ENCODE measurements at regions not wholly inside any gene's neighbourhood (a gene's known extent, or its start where the extent isn't known, plus 50 kb on each side); places are given as distances from the start of the nearest gene placed in this dataset.
"Not testable (repeated sequence)": the region's sequence is repeated elsewhere in the genome, so short reads cannot be mapped to it uniquely, and the experiment has no call there.

DNA sequence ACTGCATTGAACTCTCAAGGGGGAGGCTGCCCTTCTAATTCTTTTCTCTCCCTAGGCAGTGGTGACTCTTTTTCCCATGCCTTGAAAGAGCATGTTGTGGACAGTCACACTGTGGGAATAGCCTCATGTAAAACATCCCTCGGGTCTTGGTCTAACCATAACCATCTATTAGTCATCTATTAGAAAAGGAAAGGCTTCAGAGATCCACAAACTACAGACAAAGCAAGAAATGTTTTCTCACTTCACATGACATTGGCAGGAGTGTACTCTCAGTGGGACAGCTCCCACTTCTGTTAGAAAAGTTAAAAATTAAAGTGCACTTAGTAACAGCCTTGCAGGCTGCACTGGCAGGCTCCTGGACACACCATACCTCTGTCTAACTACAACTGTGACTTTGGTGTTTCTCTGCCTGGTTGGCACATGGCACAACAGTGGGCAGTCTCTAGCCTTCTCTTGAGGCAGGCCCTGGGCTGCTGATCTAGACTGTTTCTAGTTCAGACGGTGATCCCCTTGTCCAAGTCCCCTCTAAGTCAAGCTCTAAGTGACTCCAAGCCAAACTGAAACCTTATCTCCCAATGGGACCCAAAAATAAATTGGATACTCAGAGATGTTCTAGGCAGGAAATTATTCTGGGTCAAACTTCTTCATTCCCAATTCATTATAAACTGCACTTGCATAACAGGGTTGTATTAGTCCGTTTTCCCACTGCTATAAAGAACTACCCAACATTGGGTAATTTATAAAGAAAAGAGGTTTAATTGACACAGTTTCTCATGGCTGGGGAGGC, 57.9 kb upstream of the ITGB1 start:
- peak; percentile 42 for ATAC-seq
- no peak overlapping the region for H3K4me2 ChIP-seq (ENCODE audit: low read length)
- H3K27me3 ChIP-seq (ENCODE audit: low read length) = no peaks in the 10 kb centered on the region
- H3K9me2 ChIP-seq (replicated peaks; ENCODE audit: low read length) = no peaks in the 10 kb centered on the region
- no peak for TF ChIP-seq EZH2phosphoT487 (IDR thresholded peaks at IDR 0.05; ENCODE audit: borderline replicate concordance, low read length)
- TF ChIP-seq, protein P1, sequence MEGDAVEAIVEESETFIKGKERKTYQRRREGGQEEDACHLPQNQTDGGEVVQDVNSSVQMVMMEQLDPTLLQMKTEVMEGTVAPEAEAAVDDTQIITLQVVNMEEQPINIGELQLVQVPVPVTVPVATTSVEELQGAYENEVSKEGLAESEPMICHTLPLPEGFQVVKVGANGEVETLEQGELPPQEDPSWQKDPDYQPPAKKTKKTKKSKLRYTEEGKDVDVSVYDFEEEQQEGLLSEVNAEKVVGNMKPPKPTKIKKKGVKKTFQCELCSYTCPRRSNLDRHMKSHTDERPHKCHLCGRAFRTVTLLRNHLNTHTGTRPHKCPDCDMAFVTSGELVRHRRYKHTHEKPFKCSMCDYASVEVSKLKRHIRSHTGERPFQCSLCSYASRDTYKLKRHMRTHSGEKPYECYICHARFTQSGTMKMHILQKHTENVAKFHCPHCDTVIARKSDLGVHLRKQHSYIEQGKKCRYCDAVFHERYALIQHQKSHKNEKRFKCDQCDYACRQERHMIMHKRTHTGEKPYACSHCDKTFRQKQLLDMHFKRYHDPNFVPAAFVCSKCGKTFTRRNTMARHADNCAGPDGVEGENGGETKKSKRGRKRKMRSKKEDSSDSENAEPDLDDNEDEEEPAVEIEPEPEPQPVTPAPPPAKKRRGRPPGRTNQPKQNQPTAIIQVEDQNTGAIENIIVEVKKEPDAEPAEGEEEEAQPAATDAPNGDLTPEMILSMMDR (conservative IDR thresholded peaks at IDR 0.05; ENCODE audit: low read depth, low read length) = no peak
- TF ChIP-seq EZH2 (IDR thresholded peaks at IDR 0.05; ENCODE audit: low read length, unreplicated experiment) = no peak
- H4K20me1 ChIP-seq (ENCODE audit: low read length) = no peaks in the 10 kb centered on the region
- no peak overlapping the region for H3K4me3 ChIP-seq (ENCODE audit: low read length)
- H2AFZ ChIP-seq (ENCODE audit: low read length) = no peak overlapping the region
- H3K36me3 ChIP-seq (ENCODE audit: low read depth, low read length) = no peaks in the 10 kb centered on the region
- BruUV-seq (replicated peaks) = no TSS peak
- intact Hi-C loops (cut with micrococcal nuclease) = no loop called here
- DNase-seq = peak; percentile 44
- H3F3A ChIP-seq (ENCODE audit: low read length, unreplicated experiment) = peaks cover 4% of the 10 kb centered on the region
- H3K9ac ChIP-seq (ENCODE audit: low read length) = no peak overlapping the region
- ChIA-PET CTCF (no interaction called here), POLR2A (ENCODE audit: unreplicated experiment) (no interaction called here)
- peaks cover 5% of the 10 kb centered on the region for H3K4me1 ChIP-seq (ENCODE audit: insufficient read depth, low read length)
- no peaks in the 10 kb centered on the region for H3K9me3 ChIP-seq (ENCODE audit: low read length)
- no peaks in the 10 kb centered on the region for H3K79me2 ChIP-seq (ENCODE audit: low read length)
- no peak overlapping the region for H3K27ac ChIP-seq (ENCODE audit: low read length)

DNA sequence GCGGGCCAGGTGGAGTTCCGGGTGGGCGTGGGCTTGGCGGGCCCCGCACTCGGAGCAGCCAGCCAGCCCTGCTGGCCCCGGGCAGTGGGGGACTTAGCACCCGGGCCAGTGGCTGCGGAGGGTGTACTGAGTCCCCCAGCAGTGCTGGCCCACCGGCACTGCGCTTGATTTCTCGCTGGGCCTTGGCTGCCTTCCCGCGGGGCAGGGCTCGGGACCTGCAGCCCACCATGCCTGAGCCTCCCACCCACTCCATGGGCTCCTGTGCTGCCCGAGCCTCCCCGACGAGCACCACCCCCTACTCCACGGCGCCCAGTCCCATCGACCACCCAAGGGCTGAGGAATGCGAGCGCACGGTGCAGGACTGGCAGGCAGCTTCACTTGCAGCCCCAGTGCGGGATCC, 55.3 kb upstream of the ITGB1 start:
- H3K9me3 ChIP-seq (ENCODE audit: low read length); H2AFZ ChIP-seq (ENCODE audit: low read length); H3K9ac ChIP-seq (ENCODE audit: low read length); H3K4me2 ChIP-seq (ENCODE audit: low read length); intact Hi-C loops (cut with micrococcal nuclease); ATAC-seq; CTCF ChIA-PET; H3K27ac ChIP-seq (ENCODE audit: low read length); BruUV-seq (replicated peaks); H4K20me1 ChIP-seq (ENCODE audit: low read length); H3K36me3 ChIP-seq (ENCODE audit: low read depth, low read length); H3K79me2 ChIP-seq (ENCODE audit: low read length); DNase-seq; H3K4me3 ChIP-seq (ENCODE audit: low read length); H3K9me2 ChIP-seq (replicated peaks; ENCODE audit: low read length); H3K27me3 ChIP-seq (ENCODE audit: low read length); POLR2A ChIA-PET (ENCODE audit: unreplicated experiment): not testable (repeated sequence)
- H3F3A ChIP-seq (ENCODE audit: low read length, unreplicated experiment) = peaks cover 21% of the 10 kb centered on the region
- H3K4me1 ChIP-seq (ENCODE audit: insufficient read depth, low read length) = peaks cover 32% of the 10 kb centered on the region

DNA sequence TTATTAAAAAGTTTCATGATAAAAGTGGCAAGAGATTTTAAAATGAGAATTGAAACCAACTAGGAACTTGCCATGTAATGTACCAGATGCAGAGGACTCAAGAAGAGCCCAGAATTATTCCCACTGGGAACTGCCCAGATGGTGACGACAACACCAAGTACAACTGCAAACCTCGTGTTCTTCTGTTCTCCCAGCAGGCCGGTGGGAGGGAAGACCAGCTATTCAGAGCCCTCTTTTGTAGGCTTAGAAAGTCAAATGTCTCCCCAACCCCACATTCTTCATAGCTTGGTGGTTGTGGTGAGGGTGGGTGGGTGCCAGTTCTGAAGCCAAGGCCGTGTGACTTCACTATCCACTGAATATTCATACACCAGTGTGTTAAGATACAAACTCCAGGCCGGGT, 54.3 kb upstream of the ITGB1 start:
- Histone ChIP-seq H3K9me3 (ENCODE audit: low read length) (no peaks in the 10 kb centered on the region), H3K27me3 (ENCODE audit: low read length) (no peaks in the 10 kb centered on the region), H3K36me3 (ENCODE audit: low read depth, low read length) (no peaks in the 10 kb centered on the region), H3K4me2 (ENCODE audit: low read length) (no peak overlapping the region), H3K27ac (ENCODE audit: low read length) (no peak overlapping the region), H3K79me2 (ENCODE audit: low read length) (peaks cover under 1% of the 10 kb centered on the region; the same call in 1 of the 2 replicates), H4K20me1 (ENCODE audit: low read length) (no peaks in the 10 kb centered on the region), H3K9ac (ENCODE audit: low read length) (no peak overlapping the region), H3K4me1 (ENCODE audit: insufficient read depth, low read length) (peaks cover 35% of the 10 kb centered on the region), H3K9me2 (replicated peaks; ENCODE audit: low read length) (no peaks in the 10 kb centered on the region), H3F3A (ENCODE audit: low read length, unreplicated experiment) (peaks cover 21% of the 10 kb centered on the region), H3K4me3 (ENCODE audit: low read length) (no peak overlapping the region), H2AFZ (ENCODE audit: low read length) (no peak overlapping the region)
- ChIA-PET CTCF (no interaction called here), POLR2A (ENCODE audit: unreplicated experiment) (no interaction called here)
- TF ChIP-seq, protein P1 (conservative IDR thresholded peaks at IDR 0.05; ENCODE audit: low read depth, low read length) = no peak
- TF ChIP-seq EZH2 (IDR thresholded peaks at IDR 0.05; ENCODE audit: low read length, unreplicated experiment) (no peak), EZH2phosphoT487 (IDR thresholded peaks at IDR 0.05; ENCODE audit: borderline replicate concordance, low read length) (no peak)
- BruUV-seq (replicated peaks) = no TSS peak
- intact Hi-C loops (cut with micrococcal nuclease) = no loop called here
- DNase-seq (no peak), ATAC-seq (no peak)
